ENCODE measurements at regions not wholly inside any gene's neighbourhood (a gene's known extent, or its start where the extent isn't known, plus 50 kb on each side); places are given as distances from the start of the nearest gene placed in this dataset.

GRCh38 chr5:167624053-167624452 lies 667.4 kb upstream of the WWC1 start:
- H3K4me3 ChIP-seq, result no peak overlapping the region
- 47% methylated on average over 2 of the region's 2 CpGs for WGBS (ENCODE audit: insufficient coverage, low coverage, low lambda C conversion rate, missing lambda C conversion rate)
- no peak for TF ChIP-seq POLR2A (IDR thresholded peaks at IDR 0.05)
- no peak for TF ChIP-seq CTCF (IDR thresholded peaks at IDR 0.05)
- intact Hi-C loops (cut with DNase I), result no loop called here
- no peaks in the 10 kb centered on the region for H3K9me3 ChIP-seq
- no peak overlapping the region for H3K27ac ChIP-seq
- ATAC-seq, result no peak
- no peak for DNase-seq
- H3K27me3 ChIP-seq, result no peaks in the 10 kb centered on the region
- no peaks in the 10 kb centered on the region for H3K36me3 ChIP-seq
- H3K4me1 ChIP-seq, result no peaks in the 10 kb centered on the region

GRCh38 chr5:167626341-167627123 lies 664.9 kb upstream of the WWC1 start:
- DNase-seq, result no peak
- H3K4me3 ChIP-seq, result no peak overlapping the region
- TF ChIP-seq POLR2A (IDR thresholded peaks at IDR 0.05), result no peak
- no peak for TF ChIP-seq CTCF (IDR thresholded peaks at IDR 0.05)

GRCh38 chr5:167629634-167630033 lies 661.8 kb upstream of the WWC1 start:
- H3K36me3 ChIP-seq, result no peaks in the 10 kb centered on the region
- 74% methylated on average over 3 of the region's 3 CpGs for WGBS (ENCODE audit: insufficient coverage, low coverage, low lambda C conversion rate, missing lambda C conversion rate)
- intact Hi-C loops (cut with DNase I), result no loop called here
- H3K27ac ChIP-seq, result no peak overlapping the region
- no peaks in the 10 kb centered on the region for H3K4me1 ChIP-seq
- no peak for TF ChIP-seq POLR2A (IDR thresholded peaks at IDR 0.05)
- TF ChIP-seq CTCF (IDR thresholded peaks at IDR 0.05), result no peak
- no peak for ATAC-seq
- no peak for DNase-seq
- no peaks in the 10 kb centered on the region for H3K9me3 ChIP-seq
- H3K27me3 ChIP-seq, result no peaks in the 10 kb centered on the region
- H3K4me3 ChIP-seq, result no peak overlapping the region

More at GRCh38 chr5:167626341-167627123, 664.9 kb upstream of the WWC1 start:
- Histone ChIP-seq H3K36me3 (no peaks in the 10 kb centered on the region), H3K27me3 (no peaks in the 10 kb centered on the region), H3K4me1 (no peaks in the 10 kb centered on the region), H3K27ac (no peak overlapping the region), H3K9me3 (no peaks in the 10 kb centered on the region)
- ATAC-seq, result no peak
- intact Hi-C loops (cut with DNase I), result no loop called here
- 70% methylated on average over 8 of the region's 8 CpGs for WGBS (ENCODE audit: insufficient coverage, low coverage, low lambda C conversion rate, missing lambda C conversion rate)

DNA sequence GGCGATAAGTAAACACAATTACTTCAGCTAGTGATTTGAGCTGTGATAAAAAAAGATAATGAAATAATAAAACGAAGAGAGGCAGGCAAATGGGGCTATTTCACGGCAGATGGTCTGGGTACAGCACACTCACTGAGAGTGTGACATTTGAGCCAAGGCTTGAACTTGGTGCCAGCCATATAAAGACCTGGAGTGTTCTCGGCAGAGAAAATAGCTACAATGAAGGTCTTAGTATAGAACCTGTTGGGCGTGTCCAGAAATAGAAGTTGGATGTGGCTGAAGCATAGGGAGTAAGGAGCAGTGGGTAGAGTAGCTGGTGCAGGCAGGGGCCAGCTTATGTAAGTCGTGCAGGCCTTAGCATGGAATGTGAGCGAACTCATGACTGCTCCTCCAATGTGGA lies 660.3 kb upstream of the WWC1 start:
- Histone ChIP-seq H3K27ac (no peak overlapping the region), H3K36me3 (no peaks in the 10 kb centered on the region), H3K9me3 (no peaks in the 10 kb centered on the region), H3K4me3 (no peak overlapping the region), H3K27me3 (no peaks in the 10 kb centered on the region), H3K4me1 (no peaks in the 10 kb centered on the region)
- no peak for DNase-seq
- intact Hi-C loops (cut with DNase I), result no loop called here
- 71% methylated on average over 5 of the region's 7 CpGs for WGBS (ENCODE audit: insufficient coverage, low coverage, low lambda C conversion rate, missing lambda C conversion rate)
- no peak for ATAC-seq
- no peak for TF ChIP-seq CTCF (IDR thresholded peaks at IDR 0.05)
